Astrocyte (in vitro differentiated cells and primary cell): ENCODE measurements at regions not wholly inside any gene's neighbourhood (a gene's known extent, or its start where the extent isn't known, plus 50 kb on each side); places are given as distances from the start of the nearest gene placed in this dataset.

Source experiments
- DNase-seq: peaks from one replicate; pipeline ENCODE4 v3.0.0-alpha.2; 2010; ENCODE audit warnings: low read depth
- FAIRE-seq: peaks from 2 replicates; lab custom pipeline; 2011; peaks lifted over from hg19 to GRCh38; lab: Jason Lieb, UNC
- H2AFZ ChIP-seq: 2 replicates; pipeline ENCODE4 v1.6.0; 2012; ENCODE audit warnings: low read depth, low read length, inconsistent platforms
- H3K27ac ChIP-seq: 2 replicates; pipeline ENCODE4 v1.5.1; 2011; ENCODE audit warnings: low read depth, low read length, inconsistent platforms
- H3K27me3 ChIP-seq: 2 replicates; pipeline ENCODE4 v1.6.0; 2011; ENCODE audit warnings: low read length, inconsistent platforms; ENCODE audit not compliant: insufficient read depth
- H3K36me3 ChIP-seq: 2 replicates; pipeline ENCODE4 v1.5.1; 2011; ENCODE audit warnings: low read length, inconsistent platforms; ENCODE audit not compliant: insufficient read depth
- H3K4me1 ChIP-seq: 2 replicates; pipeline ENCODE4 v1.5.1; 2011; ENCODE audit warnings: low read length, inconsistent platforms; ENCODE audit not compliant: insufficient read depth
- H3K4me2 ChIP-seq: 2 replicates; pipeline ENCODE4 v1.6.0; 2012; ENCODE audit warnings: low read length, inconsistent platforms
- H3K4me3 ChIP-seq: 2 replicates; pipeline ENCODE4 v1.5.1; 2011; ENCODE audit warnings: low read depth, mild to moderate bottlenecking, low read length, inconsistent platforms; ENCODE audit not compliant: insufficient read depth
- H3K79me2 ChIP-seq: 2 replicates; pipeline ENCODE4 v1.6.0; 2012; ENCODE audit warnings: mild to moderate bottlenecking, low read length, inconsistent platforms; ENCODE audit not compliant: insufficient read depth
- H3K9ac ChIP-seq: 2 replicates; pipeline ENCODE4 v1.6.0; 2012; ENCODE audit warnings: mild to moderate bottlenecking, low read length, inconsistent platforms
- H3K9me3 ChIP-seq: 2 replicates; pipeline ENCODE4 v1.5.1; 2012; ENCODE audit warnings: low read depth, mild to moderate bottlenecking, low read length, inconsistent platforms; ENCODE audit not compliant: insufficient read depth
- H4K20me1 ChIP-seq: 2 replicates; pipeline ENCODE4 v1.6.0; 2012; ENCODE audit warnings: low read length, inconsistent platforms; ENCODE audit not compliant: insufficient read depth
- H3K27ac Mint-ChIP-seq: one replicate; pipeline ENCODE4 v1.8.0; 2021; ENCODE audit warnings: mild to moderate bottlenecking, mixed read lengths; ENCODE audit not compliant: unreplicated experiment
- H3K27me3 Mint-ChIP-seq: one replicate; pipeline ENCODE4 v1.8.0; 2021; ENCODE audit warnings: low read depth, mixed read lengths; ENCODE audit not compliant: unreplicated experiment
- H3K36me3 Mint-ChIP-seq: one replicate; pipeline ENCODE4 v1.8.0; 2021; ENCODE audit warnings: low read depth, mixed read lengths; ENCODE audit not compliant: unreplicated experiment
- H3K4me1 Mint-ChIP-seq: one replicate; pipeline ENCODE4 v1.8.0; 2021; ENCODE audit warnings: low read depth, mixed read lengths; ENCODE audit not compliant: unreplicated experiment
- H3K4me3 Mint-ChIP-seq: one replicate; pipeline ENCODE4 v1.8.0; 2021; ENCODE audit warnings: mild to moderate bottlenecking, moderate library complexity, mixed read lengths; ENCODE audit not compliant: unreplicated experiment
- H3K9me3 Mint-ChIP-seq: one replicate; pipeline ENCODE4 v1.8.0; 2021; ENCODE audit warnings: mild to moderate bottlenecking, mixed read lengths; ENCODE audit not compliant: unreplicated experiment
- EZH2 ChIP-seq: IDR thresholded peaks from 2 replicates; pipeline ENCODE4 v1.6.1; 2012; ENCODE audit warnings: mild to moderate bottlenecking, low read length, inconsistent platforms; ENCODE audit not compliant: insufficient read depth
- TF ChIP-seq, protein P1 (sequence below): IDR thresholded peaks from 2 replicates; pipeline ENCODE4 v1.5.1; 2011; ENCODE audit warnings: low read depth, mild to moderate bottlenecking, inconsistent platforms, low read length, moderate library complexity; ENCODE audit not compliant: insufficient read depth

DNA sequence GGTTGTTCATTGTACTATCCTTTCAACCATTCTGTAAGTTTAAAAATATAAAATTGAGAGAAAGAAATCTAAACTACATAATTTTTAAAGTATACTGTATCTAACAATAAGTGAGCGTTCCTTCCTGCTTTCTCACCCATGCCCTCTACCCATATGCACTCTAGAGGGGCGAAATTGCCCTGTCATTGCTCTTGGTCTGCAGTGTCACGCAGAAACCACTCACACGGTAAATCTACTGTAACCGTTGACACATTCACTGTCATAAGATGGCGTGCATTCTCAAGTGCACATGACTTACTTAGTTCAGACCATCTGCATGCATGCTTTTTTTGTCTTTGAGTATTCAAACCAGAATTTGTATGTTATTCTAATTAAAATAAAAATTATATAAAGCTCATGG is 55.7 kb upstream of the NIPBL start:
- no peak for FAIRE-seq
- Histone ChIP-seq H3K4me1 (no peaks in the 10 kb centered on the region), H3K27ac (no peak overlapping the region), H2AFZ (no peak overlapping the region), H3K79me2 (no peaks in the 10 kb centered on the region), H3K36me3 (no peaks in the 10 kb centered on the region), H3K4me3 (no peak overlapping the region), H3K4me2 (no peak overlapping the region), H4K20me1 (no peaks in the 10 kb centered on the region), H3K9ac (no peak overlapping the region), H3K9me3 (no peaks in the 10 kb centered on the region), H3K27me3 (no peaks in the 10 kb centered on the region)
- TF ChIP-seq, protein P1, sequence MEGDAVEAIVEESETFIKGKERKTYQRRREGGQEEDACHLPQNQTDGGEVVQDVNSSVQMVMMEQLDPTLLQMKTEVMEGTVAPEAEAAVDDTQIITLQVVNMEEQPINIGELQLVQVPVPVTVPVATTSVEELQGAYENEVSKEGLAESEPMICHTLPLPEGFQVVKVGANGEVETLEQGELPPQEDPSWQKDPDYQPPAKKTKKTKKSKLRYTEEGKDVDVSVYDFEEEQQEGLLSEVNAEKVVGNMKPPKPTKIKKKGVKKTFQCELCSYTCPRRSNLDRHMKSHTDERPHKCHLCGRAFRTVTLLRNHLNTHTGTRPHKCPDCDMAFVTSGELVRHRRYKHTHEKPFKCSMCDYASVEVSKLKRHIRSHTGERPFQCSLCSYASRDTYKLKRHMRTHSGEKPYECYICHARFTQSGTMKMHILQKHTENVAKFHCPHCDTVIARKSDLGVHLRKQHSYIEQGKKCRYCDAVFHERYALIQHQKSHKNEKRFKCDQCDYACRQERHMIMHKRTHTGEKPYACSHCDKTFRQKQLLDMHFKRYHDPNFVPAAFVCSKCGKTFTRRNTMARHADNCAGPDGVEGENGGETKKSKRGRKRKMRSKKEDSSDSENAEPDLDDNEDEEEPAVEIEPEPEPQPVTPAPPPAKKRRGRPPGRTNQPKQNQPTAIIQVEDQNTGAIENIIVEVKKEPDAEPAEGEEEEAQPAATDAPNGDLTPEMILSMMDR, result no peak
- no peak for TF ChIP-seq EZH2
- H3K4me1 Mint-ChIP-seq, result no peaks in the 10 kb centered on the region
- no peak overlapping the region for H3K27ac Mint-ChIP-seq
- H3K4me3 Mint-ChIP-seq, result no peak overlapping the region
- no peaks in the 10 kb centered on the region for H3K27me3 Mint-ChIP-seq
- no peaks in the 10 kb centered on the region for H3K9me3 Mint-ChIP-seq
- DNase-seq, result no peak
- H3K36me3 Mint-ChIP-seq, result no peaks in the 10 kb centered on the region

DNA sequence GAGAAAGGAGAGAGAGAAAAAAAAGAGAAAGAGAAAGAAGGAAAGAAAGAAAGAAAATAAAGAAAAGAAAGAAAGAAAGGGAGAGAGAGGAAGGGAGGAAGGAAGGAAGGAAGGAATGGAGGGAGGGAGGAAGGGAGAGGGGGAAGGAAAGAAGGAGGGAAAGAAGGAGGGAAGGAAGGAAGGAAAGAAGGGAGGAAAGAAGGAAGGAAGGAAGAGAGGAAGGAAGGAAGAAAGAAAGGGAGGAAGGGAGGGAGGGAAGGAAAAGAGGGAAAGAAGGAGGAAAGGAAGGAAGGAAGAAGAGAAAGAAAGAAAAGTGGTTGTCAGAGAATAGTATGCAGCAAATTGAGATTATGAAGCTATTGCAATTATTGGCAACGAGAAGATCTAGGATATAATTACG is 49.9 kb upstream of the NIPBL start:
- Histone ChIP-seq H3K27ac (no peak overlapping the region), H4K20me1 (no peaks in the 10 kb centered on the region), H3K9ac (no peak overlapping the region), H3K4me2 (no peak overlapping the region), H3K36me3 (no peaks in the 10 kb centered on the region), H3K27me3 (peaks cover 3% of the 10 kb centered on the region), H3K79me2 (no peaks in the 10 kb centered on the region), H2AFZ (no peak overlapping the region), H3K4me3 (no peak overlapping the region), H3K4me1 (no peaks in the 10 kb centered on the region), H3K9me3 (no peaks in the 10 kb centered on the region)
- Mint-ChIP-seq H3K36me3 (no peaks in the 10 kb centered on the region), H3K9me3 (no peaks in the 10 kb centered on the region), H3K4me1 (no peaks in the 10 kb centered on the region), H3K27me3 (peaks cover 8% of the 10 kb centered on the region), H3K27ac (no peak overlapping the region), H3K4me3 (no peak overlapping the region)
- FAIRE-seq (no peak), DNase-seq (no peak)
- TF ChIP-seq, protein P1, result no peak
- TF ChIP-seq EZH2, result no peak
